ENCODE measurements at regions not wholly inside any gene's neighbourhood (a gene's known extent, or its start where the extent isn't known, plus 50 kb on each side); places are given as distances from the start of the nearest gene placed in this dataset.
"Not testable (repeated sequence)": the region's sequence is repeated elsewhere in the genome, so short reads cannot be mapped to it uniquely, and the experiment has no call there.

GRCh38 chr1:213702703-213703102 lies 285.1 kb upstream of the PROX1 start:
- no peak for DNase-seq (ENCODE audit: low read depth in 3 of 3, low spot score in 2 of 3)

- DNase-seq (ENCODE audit: low read depth in 3 of 3, low spot score in 2 of 3) = no peak
Measured at GRCh38 chr1:213704941-213705340, 282.8 kb upstream of the PROX1 start.

- not testable (repeated sequence) for DNase-seq (ENCODE audit: low read depth in 3 of 3, low spot score in 2 of 3)
Measured at GRCh38 chr1:213711833-213712490, 275.8 kb upstream of the PROX1 start.

GRCh38 chr1:213714645-213715044 lies 273.1 kb upstream of the PROX1 start:
- no peak for DNase-seq (ENCODE audit: low read depth in 3 of 3, low spot score in 2 of 3)

DNA sequence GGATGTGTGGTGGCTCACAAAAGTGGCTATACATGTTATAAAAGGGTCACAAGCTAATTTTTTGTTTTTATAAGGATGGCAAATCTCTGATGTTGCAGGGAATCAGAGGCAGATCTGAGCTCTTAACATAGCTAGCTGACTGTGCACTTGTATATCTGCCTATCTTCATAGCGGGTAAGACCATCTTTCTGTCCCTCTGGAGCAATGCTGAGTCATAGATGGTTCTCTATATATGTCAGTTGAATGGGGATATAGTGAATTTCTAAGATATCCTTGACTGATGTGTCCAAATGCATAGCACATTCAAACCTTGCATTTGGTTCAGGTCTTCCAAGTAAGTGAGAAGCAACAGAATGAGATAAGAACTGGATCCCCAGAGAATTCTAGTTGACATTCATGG lies 272.6 kb upstream of the PROX1 start:
- no peak for DNase-seq (ENCODE audit: low read depth in 3 of 3, low spot score in 2 of 3)

GRCh38 chr1:213719462-213719861 lies 268.3 kb upstream of the PROX1 start:
- DNase-seq (ENCODE audit: low read depth in 3 of 3, low spot score in 2 of 3) = no peak

GRCh38 chr1:213720032-213720431 lies 267.7 kb upstream of the PROX1 start:
- no peak for DNase-seq (ENCODE audit: low read depth in 3 of 3, low spot score in 2 of 3)

DNA sequence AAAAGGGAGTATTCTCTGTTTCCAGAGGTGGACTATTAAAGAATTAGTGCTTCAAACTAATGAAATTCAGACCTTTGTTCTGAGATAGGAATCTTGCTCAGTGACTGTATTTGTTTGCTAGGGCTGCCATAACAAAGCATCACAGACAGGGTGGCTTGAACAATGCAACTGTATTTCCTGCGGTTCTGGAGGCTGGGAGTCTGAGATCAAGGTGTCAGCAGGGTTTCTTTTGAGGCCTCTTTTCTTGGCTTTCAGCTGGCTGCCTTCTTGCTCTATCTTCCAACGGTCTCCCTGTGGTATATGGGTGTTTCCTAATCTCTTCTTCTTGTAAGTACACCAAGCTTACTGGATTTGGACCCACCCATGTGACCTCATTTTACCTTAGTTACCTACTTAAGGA lies 264.6 kb upstream of the PROX1 start:
- DNase-seq (ENCODE audit: low read depth in 3 of 3, low spot score in 2 of 3) = no peak

DNA sequence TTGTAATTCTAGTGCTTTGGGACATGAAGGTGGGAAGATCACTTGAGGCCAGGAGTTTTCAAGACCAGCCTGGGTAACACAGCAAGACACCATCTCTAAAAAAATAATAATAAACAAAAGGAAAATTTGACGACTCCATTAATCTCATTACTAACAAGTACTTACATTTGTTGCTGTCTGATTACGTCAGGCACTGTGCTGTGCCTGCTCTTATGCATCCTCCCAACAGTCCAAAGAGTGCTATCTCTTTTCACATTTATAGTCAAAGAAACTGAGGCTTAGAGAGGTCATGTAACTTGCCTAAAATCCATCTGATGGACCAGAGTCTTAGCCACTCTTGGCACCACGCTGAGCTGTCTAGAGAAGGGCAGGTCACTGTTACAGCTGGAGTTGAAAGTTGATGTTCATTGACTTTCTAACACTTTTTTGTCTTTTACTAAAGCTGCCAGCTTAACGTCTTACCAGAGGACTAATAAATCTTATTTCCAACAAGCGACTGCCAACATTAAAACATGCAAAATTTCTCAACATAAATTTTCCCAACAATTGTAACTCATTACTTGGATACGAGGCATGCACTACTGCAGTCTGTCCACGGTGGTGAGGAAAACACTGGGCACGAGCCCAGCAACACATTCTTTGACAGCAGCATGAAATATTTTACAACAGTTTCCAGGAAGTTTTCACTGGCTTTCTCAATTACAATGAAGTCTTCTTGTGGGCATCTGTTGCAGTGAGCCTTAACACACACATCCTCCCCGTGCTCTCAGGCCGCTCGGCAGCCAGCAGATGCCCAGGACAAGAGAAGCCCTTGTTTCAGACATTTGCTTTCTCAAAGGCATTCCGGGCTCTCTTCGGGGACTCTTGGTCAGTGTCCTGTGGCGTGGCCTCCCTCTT lies 262.9 kb upstream of the PROX1 start:
- DNase-seq (ENCODE audit: low read depth in 3 of 3, low spot score in 2 of 3) = peak in 2 of 3 donors; percentile 21 to 33

GRCh38 chr1:213727853-213728592 lies 259.8 kb upstream of the PROX1 start:
- DNase-seq (ENCODE audit: low read depth in 3 of 3, low spot score in 2 of 3) = no peak

DNA sequence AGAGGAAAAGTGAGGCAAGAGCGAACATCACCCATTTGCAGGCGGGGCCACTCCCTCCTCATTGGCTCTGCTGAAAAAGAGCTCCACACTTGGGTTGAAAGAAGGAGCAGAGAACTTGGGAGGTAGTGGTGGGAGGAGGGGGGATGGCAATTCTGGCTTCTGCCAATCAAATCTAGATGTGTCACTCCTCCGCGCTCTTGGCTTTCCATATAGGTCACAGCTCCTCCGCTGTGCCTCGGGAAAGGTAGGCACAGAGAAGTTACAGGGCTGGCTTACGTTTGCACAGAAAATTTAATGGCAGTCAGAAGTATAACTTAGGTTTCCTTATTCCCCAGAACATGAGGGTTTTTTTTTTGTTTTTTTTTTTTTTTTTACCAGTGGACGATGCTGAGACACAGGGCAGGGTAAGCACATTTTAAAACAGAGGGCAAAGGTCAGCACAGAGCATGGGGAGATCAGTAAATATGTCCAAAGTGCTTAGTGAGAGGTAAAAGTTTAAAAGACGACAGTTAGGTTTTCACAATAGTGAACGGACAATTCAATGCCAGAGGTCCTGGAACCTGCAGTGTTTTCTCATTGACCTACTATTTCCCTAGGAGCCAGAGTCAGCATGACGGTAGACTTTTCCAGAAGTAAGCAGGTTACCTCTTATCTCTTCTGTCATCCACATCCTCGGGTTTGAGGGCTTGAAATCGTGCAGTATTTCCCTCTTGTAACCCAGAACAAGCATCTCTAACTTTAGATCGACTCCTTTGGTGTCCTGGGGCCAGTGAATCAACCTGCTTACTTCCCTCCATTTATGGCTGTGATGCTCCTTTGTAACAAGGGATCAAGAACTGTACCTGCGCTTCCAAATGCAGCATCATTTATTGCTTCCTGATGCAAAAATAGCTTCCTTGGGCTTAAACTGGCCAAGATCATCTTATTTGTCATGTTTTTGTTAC lies 258.9 kb upstream of the PROX1 start:
- no peak for DNase-seq (ENCODE audit: low read depth in 3 of 3, low spot score in 2 of 3)

DNA sequence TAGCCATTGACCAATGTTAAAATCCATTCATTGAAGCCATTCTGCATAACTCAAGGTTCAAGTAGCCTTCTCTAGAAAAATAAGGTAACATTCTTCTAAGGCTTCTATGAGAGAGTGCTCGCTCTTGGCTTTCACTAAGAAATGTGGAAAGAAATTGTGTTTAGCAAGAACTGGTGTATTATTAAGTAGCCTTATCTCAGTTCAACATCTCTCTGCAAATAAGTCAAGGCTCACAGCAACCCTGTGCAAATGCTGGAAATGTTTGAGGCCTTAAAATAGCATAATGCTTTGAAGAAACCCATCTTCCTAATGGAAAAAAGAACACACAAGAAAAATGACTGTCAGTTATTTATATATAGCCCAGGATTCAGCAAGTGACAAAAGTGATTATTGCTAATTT lies 254.1 kb upstream of the PROX1 start:
- DNase-seq (ENCODE audit: low read depth in 3 of 3, low spot score in 2 of 3) = no peak

- DNase-seq (ENCODE audit: low read depth in 3 of 3, low spot score in 2 of 3) = no peak
Measured at GRCh38 chr1:213737398-213738035, 250.3 kb upstream of the PROX1 start.

- DNase-seq (ENCODE audit: low read depth in 3 of 3, low spot score in 2 of 3) = no peak
Measured at GRCh38 chr1:213738658-213739057, 249.1 kb upstream of the PROX1 start.

DNA sequence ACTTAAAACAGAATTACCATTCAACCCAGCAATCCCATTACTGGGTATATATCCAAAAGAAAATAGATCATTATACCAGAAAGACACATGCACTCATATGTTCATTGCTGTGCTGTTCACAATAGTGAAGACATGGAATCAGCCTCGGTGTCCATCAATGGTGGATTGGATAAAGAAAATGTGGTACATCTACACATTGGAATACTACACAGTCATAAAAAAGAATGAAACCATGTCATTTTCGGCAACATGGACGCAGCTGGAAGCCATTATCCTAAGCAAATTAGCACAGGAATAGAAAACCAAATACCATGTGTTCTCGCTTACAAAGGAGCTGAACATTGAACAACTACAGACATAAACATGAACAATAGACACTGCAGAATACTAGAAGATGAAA lies 244.8 kb upstream of the PROX1 start:
- DNase-seq (ENCODE audit: low read depth in 3 of 3, low spot score in 2 of 3) = no peak

GRCh38 chr1:213744780-213745179 lies 243.0 kb upstream of the PROX1 start:
- no peak for DNase-seq (ENCODE audit: low read depth in 3 of 3, low spot score in 2 of 3)

DNA sequence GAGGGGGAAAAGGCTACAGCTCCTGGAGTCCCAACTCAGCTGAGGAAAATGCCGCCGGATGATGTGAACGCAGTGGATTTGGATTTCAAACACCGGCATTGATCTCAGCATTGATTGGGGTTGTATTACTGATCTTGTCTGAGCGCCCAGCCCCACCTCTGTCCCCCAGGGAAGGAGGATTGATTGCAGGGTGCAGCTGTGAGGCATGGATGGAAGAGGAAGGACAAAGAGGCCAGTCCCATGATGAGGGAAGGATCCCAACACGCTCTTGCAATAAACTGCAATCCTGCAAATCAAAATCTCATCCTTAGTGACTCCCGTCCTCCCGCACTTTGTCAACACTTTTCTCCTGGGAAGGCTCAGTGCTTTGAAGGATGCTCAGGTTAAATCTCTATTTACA lies 242.3 kb upstream of the PROX1 start:
- no peak for DNase-seq (ENCODE audit: low read depth in 3 of 3, low spot score in 2 of 3)

GRCh38 chr1:213749558-213749957 lies 238.2 kb upstream of the PROX1 start:
- DNase-seq (ENCODE audit: low read depth in 3 of 3, low spot score in 2 of 3) = no peak

DNA sequence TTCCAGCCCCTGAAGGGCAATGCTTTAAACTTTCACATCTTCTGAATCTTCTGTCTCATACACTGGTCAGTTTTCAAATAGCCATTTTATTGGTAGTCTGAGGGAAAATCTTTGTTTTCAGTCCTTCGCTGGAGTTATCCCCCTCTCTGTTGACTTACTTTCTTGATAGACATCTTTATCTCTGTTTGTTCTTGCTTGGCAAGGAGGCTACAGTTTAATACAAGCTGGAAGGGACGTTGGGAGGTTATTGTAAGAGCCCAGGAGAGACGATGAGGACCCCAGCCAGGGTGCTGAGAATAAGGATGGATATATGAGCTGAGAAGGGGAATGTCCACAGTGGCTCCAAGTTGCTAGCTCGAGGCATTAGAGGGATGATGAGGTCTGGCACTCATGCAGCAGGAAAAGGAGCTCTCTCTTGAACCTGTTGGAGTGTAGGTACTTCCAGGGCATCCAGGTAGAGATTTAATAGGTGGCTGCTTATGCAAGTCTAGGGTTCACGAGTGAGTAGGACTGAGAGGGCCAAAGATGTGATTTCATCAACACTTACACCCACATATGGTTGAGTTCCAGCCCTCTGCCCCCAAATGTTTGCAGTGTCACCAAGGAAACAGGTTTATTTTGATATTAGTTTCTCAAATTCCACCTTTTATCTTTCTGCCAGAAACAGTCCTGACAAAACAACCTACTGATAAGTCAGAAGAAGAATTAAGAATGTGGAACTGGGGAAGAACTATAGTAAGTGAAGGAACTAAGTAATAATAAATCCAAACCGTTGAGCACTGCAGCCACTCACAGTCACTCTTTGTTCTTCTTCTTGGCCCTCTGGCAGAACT lies 237.3 kb upstream of the PROX1 start:
- no peak for DNase-seq (ENCODE audit: low read depth in 3 of 3, low spot score in 2 of 3)

Measured in right renal cortex interstitium (tissue), 3 donors.